GM19452 (cell line): ENCODE measurements at regions not wholly inside any gene's neighbourhood (a gene's known extent, or its start where the extent isn't known, plus 50 kb on each side); places are given as distances from the start of the nearest gene placed in this dataset.
"Not testable (repeated sequence)": the region's sequence is repeated elsewhere in the genome, so short reads cannot be mapped to it uniquely, and the experiment has no call there.

Experiments
- ATAC-seq: cut with Tn5 transposase; IDR thresholded peaks from one replicate; pipeline ENCODE4 v1.9.1; 2021; ENCODE audit not compliant: unreplicated experiment

GRCh38 chr3:61378311-61378710 is 127.1 kb upstream of the FHIT start:
- ATAC-seq: no peak

- peak; percentile 88 for ATAC-seq
Observed at GRCh38 chr3:61381745-61382392, 130.6 kb upstream of the FHIT start.

GRCh38 chr3:61387817-61388216 is 136.6 kb upstream of the FHIT start:
- no peak for ATAC-seq

- ATAC-seq: not testable (repeated sequence)
Observed at GRCh38 chr3:61393480-61393947, 142.3 kb upstream of the FHIT start.

GRCh38 chr3:61401359-61401758 is 150.1 kb upstream of the FHIT start:
- no peak for ATAC-seq

GRCh38 chr3:61407397-61407796 is 154.0 kb upstream of the PTPRG start:
- no peak for ATAC-seq

- ATAC-seq: no peak
Observed at GRCh38 chr3:61409638-61410037, 151.7 kb upstream of the PTPRG start.

GRCh38 chr3:61410358-61410757 is 151.0 kb upstream of the PTPRG start:
- not testable (repeated sequence) for ATAC-seq

GRCh38 chr3:61411009-61411662 is 150.2 kb upstream of the PTPRG start:
- ATAC-seq: no peak

- ATAC-seq: no peak
Observed at GRCh38 chr3:61414456-61414855, 146.9 kb upstream of the PTPRG start.

GRCh38 chr3:61415201-61415600 is 146.2 kb upstream of the PTPRG start:
- ATAC-seq: no peak

- no peak for ATAC-seq
Observed at GRCh38 chr3:61416618-61417017, 144.8 kb upstream of the PTPRG start.

GRCh38 chr3:61417352-61417751 is 144.0 kb upstream of the PTPRG start:
- ATAC-seq: no peak

GRCh38 chr3:61420136-61420759 is 141.1 kb upstream of the PTPRG start:
- peak; percentile 76 for ATAC-seq

GRCh38 chr3:61422945-61423673 is 138.3 kb upstream of the PTPRG start:
- no peak for ATAC-seq

GRCh38 chr3:61425356-61425755 is 136.0 kb upstream of the PTPRG start:
- no peak for ATAC-seq

GRCh38 chr3:61429106-61429505 is 132.3 kb upstream of the PTPRG start:
- ATAC-seq: no peak

GRCh38 chr3:61434901-61435300 is 126.5 kb upstream of the PTPRG start:
- ATAC-seq: not testable (repeated sequence)

- not testable (repeated sequence) for ATAC-seq
Observed at GRCh38 chr3:61435361-61435760, 126.0 kb upstream of the PTPRG start.

- ATAC-seq: no peak
Observed at GRCh38 chr3:61438253-61439121, 122.9 kb upstream of the PTPRG start.

GRCh38 chr3:61439122-61439458 is 122.3 kb upstream of the PTPRG start:
- ATAC-seq: no peak
